ENCODE measurements at regions not wholly inside any gene's neighbourhood (a gene's known extent, or its start where the extent isn't known, plus 50 kb on each side); places are given as distances from the start of the nearest gene placed in this dataset.

DNA sequence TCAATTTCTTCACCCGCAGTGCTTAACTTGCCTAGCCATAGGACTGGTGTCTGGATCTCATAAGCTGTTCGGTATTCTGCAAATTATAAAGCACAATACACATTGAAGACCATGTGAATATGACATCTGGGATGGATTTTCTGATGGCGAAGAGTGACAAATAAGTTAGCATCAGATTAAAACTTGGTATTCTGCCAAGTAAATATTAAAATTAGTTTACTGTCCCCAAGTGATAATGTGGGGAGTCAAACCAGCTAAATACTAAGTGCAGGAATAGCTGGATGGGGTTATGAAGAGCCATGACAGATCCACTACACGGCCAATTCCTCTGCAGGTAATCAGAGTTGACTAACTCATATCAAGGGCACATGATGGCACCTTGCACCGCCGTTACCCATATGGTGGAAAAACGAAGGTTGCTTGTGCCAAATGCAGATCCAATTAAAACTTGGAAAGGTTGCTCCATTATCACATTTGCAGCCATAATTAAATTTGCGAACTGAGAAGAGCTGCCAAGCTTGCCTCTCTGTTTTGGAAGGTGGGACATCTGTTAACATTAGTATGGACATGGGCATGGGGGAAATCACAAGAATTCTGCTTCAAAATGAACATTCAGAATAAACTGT, 114.9 kb upstream of the TOM1L1 start:
- TF ChIP-seq POLR2A (IDR thresholded peaks at IDR 0.05; ENCODE audit: low read depth, low read length) (no peak), POLR2AphosphoS5 (IDR thresholded peaks at IDR 0.05; ENCODE audit: low read depth, low read length) (no peak), TAF1 (IDR thresholded peaks at IDR 0.05; ENCODE audit: borderline replicate concordance, low read depth, low read length) (no peak)

Measured in GM12892 (cell line).